ENCODE measurements at regions not wholly inside any gene's neighbourhood (a gene's known extent, or its start where the extent isn't known, plus 50 kb on each side); places are given as distances from the start of the nearest gene placed in this dataset.
A peak's percentile ranks its signal among the peaks of the same experiment; 100 is the strongest.

DNA sequence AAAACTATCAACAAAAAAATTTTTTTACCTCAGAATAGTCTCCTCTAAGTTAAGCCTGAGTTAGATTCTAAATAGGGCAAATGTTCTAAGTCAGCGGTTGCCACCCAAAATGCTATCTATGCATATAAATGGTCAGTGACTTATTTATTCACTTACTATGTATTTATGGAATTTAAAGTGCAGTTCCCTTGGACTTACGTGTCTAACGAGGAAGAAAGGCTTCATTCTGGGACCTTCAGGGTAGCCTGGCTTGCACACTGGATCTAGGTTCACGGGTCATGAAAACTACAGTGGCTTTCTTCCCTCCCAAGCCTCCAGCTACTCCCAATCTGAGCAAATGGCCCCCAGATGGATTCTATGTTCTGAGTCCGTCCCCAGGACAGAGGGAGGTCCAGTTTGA is 77.1 kb downstream of the ARF6 start:
- DNase-seq (ENCODE audit: low read depth, low spot score): no peak
- H3K4me3 ChIP-seq (ENCODE audit: low read length): no peak overlapping the region

DNA sequence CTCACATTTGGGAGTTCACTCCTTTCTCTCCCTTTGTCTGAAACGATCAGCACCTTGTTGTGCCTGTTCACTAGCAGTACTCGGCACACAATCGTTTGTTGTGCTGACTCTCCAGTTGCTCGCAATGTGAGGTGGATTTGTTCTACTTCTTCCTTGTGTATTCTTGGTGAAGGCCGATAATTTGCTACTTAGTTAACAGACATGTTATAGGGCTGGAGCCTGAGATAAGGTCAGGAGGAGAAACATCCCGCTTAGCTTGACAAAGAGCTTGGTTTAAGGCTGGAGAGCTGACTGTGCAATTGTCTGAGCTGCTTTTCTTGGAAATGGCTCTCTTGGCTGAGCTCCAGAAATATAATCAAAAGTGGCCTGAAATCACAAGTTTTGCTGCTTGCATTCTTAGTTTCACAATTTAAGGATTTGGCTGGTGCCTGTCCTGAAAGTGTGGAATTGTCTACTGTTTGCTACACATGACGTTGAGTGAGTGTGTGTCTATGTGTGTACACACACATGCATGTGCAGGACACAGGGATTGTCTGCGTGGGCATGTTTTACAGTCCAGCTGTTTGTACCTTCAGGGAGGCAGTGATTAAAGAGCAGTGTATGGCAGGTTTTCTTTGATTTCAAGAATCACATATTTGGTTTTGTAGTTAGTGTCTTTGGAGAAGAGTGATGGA is 77.7 kb downstream of the ARF6 start:
- no peak overlapping the region for H3K4me3 ChIP-seq (ENCODE audit: low read length)
- no peak for DNase-seq (ENCODE audit: low read depth, low spot score)

DNA sequence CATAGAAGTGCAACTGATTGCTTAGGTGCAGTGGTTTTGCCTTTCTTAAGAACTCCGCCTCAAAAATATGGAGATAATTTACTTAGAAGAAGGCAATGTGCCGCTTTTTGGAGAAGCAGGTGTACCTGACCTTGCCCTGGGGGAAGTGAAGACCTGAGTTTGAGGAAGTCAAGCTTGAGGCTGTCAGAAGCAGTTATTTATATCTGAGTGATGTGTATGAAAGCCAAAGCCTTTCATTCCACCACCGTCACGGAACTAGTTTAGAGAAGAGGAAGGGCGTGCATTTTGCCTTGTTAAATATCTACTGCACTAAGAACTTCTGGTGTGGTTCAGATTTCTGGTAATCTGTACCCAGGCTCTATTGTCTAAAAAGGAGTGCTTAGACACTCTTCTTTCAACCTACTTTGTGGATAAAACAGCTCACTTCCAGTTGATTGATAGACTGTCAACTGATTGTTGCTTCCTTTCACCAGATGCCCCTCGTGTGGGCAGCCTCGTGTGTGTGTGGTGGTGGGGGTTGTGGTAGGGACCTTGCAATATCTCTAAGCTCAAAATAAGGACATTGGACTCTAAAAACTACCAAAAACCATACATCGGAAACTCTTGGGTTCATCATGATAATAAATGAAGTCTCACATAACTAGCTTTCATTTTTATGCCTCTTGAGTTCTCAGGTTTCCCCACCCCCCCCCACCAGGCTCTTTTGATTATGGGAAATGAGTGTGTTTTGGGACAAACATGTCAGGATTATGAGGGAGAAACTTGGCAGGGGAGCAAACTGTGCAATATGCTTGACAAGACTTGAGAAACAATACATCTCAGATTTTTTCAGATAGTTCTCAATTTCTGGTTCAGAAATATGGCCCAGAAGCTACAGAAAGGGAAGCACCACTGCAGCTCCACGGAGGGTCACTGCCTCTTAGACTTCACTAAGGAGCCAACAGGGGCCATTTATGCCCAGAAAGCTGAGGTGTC is 78.6 kb downstream of the ARF6 start:
- H3K4me3 ChIP-seq (ENCODE audit: low read length): no peak overlapping the region
- peak; percentile 21 for DNase-seq (ENCODE audit: low read depth, low spot score)

DNA sequence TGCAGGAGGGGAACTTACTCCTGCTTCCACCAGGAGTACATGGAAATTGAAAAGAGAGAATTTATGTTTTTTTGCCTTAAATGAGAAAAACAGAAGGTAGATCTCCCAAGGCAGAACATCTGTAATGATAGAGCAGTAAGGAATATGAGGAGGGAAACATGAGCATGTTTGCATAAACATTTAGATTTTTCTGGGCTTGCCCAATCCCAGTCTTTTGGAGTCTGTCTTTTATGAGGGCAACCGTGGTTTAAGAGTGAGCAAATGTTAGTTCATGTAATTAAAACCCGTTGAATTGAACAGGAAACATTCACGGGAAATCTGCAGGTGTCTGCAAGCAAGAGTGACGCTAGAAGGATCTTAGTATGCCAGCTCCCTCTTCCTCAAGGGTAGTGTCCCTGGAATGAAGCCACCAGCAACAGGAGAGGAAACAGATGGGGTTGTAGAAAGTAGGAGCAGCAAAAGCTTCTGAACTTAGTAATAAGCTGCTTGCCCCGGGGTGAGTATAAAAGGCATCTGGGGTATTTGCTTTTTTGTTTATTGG is 79.3 kb downstream of the ARF6 start:
- H3K4me3 ChIP-seq (ENCODE audit: low read length): no peak overlapping the region
- peak; percentile 25 for DNase-seq (ENCODE audit: low read depth, low spot score)

DNA sequence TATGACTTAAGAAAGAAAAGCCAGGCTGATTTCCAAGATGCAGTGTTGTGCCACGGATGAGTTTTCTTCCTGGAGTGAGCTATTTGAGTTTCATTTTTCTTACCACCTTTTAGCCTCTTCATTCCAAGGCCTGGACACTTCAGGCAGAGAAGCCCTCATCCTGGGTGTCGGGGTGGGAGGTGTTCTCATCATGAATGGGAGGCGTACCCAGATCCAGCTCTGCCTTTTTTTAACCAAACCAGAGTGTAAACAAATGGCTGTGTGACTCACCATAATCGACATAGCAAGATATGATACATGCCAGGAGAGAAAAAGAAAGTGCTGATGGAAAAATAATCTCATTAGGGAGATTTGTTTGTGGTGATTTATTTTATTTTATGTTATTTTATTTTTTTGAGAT is 79.9 kb downstream of the ARF6 start:
- DNase-seq (ENCODE audit: low read depth, low spot score): no peak
- H3K4me3 ChIP-seq (ENCODE audit: low read length): no peak overlapping the region

DNA sequence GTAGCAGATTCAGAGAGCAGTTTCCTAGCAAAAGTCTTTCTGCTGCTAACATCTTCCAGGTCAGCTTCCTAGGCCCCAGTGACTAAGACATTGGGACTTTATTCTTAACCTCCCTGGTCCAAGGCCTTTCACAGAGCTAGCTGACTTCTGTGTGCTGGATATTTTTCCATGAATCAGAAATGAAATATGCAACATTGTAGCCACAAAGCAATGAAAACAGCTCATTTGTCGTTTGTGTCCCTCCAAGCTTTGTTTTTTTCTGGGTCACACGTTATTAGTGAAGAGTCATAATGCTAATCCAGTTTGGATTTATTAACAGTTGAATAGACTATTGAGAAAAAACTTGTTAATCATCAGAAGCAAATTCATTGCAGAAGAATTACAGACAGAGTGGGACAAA is 82.4 kb downstream of the ARF6 start:
- DNase-seq (ENCODE audit: low read depth, low spot score): no peak
- no peak overlapping the region for H3K4me3 ChIP-seq (ENCODE audit: low read length)

DNA sequence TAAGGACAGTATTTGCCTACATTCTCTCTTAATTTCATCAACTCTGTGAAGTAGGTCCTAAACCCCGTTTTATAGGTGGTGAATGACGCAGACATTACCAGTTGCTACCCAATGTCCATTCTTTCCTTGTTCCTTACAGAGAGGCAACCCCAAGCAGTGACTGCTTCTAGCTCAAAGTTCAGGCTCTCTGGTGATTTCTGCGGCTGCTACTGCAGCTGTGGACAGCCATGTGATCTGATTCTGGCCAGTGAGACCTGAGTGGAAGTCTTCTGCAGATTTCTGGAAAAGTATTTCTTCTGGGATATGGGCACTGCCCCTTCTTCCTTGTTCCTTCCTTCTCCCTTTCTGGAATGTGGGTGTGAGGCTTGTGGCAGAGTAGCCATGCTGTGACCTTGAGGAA is 82.9 kb downstream of the ARF6 start:
- DNase-seq (ENCODE audit: low read depth, low spot score): no peak
- H3K4me3 ChIP-seq (ENCODE audit: low read length): no peak overlapping the region

DNA sequence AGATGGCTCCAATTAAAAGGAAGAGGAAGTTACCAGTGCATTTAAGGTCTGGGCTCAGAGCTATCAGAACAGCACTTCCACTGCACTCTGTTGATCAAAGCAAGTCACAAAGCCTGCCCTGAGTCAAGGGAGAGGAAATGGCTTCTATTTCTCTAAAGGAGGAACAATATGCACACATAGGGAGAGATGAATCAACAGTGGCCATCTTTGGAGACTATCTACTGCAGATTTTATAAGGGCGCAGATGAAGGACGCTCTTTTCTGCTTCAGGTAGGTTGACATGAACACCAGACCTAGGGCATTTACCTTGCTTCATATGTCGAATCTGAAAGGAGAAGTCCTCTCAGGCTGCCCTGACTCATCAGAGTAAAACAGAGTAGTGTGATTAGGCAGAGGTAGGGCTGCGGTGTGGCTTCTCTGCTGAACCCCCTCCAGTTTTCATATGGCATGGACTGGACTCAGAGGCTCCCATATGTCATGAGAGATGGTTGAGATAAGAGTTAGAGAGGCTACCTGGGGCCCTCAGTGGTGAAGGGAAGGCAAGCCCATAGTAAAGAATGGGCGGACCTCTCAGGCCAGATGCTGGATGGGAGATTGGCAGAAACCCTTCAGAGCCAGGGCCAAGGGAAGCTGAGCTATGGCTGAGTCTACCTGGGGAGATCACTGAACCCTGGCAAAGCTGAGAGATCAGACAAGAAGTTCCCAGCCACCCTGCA is 84.4 kb downstream of the ARF6 start:
- no peak overlapping the region for H3K4me3 ChIP-seq (ENCODE audit: low read length)
- peak; percentile 48 for DNase-seq (ENCODE audit: low read depth, low spot score)

DNA sequence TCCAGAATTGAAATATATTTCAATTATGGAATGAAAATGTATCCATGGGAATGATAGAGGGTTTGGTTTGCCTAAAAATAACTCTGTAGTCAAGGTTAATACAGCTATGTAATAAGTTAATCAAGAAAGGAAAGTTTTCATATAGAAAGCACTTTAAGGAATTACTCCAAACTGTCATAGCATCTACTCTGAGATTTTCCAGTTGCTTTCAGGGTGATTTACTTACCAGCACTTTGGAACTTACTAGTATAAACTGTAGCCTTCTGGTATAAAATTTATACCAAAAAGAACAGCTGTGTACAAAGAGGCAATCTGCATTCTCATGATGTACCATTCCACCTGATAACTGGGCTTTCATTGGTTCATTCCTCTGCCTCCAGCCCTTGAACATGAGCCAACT is 87.1 kb downstream of the ARF6 start:
- no peak overlapping the region for H3K4me3 ChIP-seq (ENCODE audit: low read length)
- no peak for DNase-seq (ENCODE audit: low read depth, low spot score)

DNA sequence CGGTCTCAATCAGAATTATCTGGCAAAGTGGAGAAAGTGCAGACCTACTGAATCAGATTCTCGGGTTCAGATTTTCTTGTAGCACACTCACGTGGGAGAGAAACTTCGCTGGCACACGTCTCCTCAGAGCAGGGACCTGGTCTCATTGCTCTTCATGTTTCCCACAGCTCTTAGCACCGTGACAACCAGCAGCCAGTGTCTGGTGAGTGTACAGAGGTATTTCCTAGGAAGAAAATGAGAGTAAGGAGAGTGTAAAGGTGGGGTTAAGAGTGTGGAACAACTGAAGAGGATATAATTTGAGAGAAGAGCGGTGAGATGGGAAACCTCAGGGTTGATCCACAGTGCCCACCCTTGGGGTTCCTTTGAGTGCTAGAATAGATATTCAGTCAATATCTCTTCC is 89.2 kb downstream of the ARF6 start:
- no peak overlapping the region for H3K4me3 ChIP-seq (ENCODE audit: low read length)
- no peak for DNase-seq (ENCODE audit: low read depth, low spot score)

DNA sequence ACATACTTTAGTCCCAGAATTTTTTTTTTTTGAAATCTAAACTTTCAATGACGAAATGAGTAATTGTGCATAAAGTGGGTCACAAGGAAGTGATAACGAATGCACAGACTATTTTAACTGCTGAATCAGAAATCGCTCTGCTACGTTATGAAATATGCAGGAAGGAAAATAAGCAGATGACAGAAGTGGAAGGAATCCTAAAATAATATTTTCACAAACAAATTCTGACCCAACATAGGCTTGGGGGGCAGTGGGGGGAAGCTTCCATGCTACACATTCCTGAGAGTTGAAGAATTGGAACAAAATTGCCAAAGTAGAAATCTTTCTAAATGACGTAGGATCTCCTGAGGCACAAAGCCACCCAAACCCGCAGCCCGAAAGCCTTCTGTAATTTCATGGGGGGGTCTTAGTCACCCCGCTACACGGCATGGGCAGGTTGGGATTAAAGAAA is 89.6 kb downstream of the ARF6 start:
- DNase-seq (ENCODE audit: low read depth, low spot score): no peak
- H3K4me3 ChIP-seq (ENCODE audit: low read length): no peak overlapping the region

DNA sequence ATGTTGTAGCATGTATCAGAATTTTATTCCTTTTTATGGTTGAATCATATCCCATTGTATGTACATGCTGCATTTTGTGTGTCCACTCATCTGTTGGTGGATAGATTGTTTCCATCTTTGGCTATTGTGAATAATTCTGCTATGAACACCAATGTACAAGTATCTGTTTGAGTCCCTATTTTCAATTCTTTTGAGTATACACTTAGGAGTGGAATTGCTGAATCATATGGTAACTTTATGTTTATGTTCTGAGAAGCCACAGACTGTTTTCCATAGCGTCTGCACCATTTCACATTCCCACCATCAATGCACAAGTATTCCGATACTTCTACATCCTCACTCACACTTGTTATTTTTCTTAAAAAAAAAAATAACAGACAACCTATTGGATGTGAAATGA is 91.5 kb downstream of the ARF6 start:
- H3K4me3 ChIP-seq (ENCODE audit: low read length): no peak overlapping the region
- DNase-seq (ENCODE audit: low read depth, low spot score): no peak

DNA sequence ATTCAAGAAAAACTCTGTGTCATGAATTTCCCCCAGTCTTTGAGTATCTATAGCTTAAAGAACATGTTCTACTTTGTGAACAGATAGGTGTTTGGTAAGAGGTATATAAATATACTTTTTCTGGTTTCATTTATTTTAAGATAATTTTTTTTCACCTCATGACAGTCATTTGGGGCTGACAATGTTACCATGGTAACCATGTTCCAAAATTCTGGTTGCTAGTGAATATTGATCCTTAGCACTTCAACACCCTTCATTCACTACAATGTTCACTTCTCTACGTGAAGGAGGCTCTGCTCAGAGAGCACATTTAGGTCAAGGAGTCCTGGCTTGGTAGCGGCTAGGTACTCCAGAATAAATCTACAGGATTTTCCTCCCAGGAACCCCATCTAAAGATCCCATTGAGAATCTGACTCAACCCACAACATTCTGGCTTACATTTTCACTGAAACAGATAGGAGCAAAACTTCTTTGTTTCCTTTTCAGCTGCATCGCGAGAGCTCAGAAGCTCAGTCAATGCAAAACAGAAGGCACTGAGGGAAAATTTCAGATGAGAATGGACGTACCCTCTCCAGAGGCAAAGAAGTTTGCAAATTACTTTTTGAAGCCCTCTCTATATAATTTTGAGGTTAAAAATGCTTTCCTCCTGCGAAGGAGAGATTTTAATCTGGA is 93.6 kb downstream of the ARF6 start:
- no peak for DNase-seq (ENCODE audit: low read depth, low spot score)
- no peak overlapping the region for H3K4me3 ChIP-seq (ENCODE audit: low read length)

DNA sequence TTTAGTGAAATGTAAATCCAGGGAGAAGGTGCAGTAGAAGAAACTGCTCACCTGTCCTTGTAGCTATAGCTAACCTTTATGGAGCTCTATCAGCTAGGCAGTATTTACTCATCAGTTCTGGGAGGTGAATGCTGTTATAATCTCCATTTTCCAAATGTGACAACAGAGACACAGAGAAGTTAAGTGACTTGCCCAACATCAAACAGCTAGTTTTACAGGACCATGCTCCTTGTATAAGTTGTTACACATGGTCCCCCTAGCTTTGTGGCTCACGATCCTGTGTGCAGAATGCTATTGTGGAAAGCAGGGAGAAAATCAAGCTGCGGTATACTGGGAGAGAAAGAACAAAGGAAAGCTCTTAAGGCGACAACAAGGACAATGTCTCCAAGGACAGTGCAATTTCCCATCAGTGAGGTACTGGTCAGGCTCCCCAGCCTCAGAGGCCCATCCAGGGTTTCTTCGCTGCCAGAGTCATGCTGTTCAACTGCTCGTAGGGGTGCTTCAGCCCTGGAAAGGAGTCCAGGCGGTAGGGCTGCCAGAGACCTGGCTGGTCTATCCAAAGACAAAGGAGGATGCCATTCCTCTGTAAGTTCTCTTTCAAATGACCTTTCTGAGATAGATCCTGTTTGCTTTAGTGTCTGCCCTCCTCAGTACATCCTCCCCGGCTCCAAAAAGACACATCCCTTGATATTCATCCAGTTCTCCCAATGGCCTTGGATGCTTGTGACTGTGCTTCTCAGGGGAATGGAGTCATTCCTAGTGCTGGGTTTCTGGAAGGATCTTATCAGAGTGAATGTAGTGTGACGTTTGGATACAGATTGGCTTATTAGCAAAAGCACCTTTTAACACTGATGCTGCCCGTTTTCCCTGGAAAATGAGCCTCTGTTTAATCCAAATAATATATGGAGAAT is 95.5 kb downstream of the ARF6 start:
- DNase-seq (ENCODE audit: low read depth, low spot score): no peak
- H3K4me3 ChIP-seq (ENCODE audit: low read length): no peak overlapping the region

DNA sequence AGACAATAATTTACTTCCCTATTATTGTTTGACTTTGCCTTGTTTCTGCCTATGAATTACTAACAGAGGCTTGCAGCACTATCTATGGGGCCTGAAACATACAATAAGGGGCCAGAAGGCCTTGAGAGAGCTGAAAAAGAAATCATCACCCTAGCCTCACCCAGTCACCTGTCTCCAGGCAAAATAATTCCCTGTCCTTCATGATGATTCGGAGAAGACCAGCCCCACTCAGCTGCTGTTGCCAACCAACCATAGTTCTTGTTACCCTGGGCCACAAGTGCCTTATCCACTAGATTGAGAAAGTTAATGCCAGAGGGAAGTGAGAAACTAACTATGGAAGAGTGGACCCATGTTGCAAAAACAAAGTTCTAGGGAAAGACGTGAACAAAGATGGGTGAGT is 97.1 kb downstream of the ARF6 start:
- no peak overlapping the region for H3K4me3 ChIP-seq (ENCODE audit: low read length)
- DNase-seq (ENCODE audit: low read depth, low spot score): no peak

DNA sequence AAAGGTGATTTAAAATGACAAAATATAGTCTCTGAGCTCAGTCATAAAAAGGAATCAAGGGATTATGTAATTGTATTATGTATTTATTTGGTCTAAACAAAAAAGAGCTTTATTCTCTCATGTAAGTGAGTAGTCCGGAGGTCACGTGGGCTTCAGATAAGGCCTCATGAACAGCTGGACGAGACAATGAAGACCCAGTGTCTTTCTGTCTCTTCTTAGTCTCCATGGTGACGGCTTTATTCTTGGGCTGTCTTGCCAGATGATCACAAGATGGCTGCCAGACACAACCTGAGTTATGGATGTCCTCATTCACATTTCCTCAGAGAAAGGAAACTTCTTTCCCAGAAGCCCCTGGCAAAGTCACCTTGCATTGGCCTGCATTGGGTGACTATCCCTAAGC is 98.6 kb downstream of the ARF6 start:
- DNase-seq (ENCODE audit: low read depth, low spot score): no peak
- no peak overlapping the region for H3K4me3 ChIP-seq (ENCODE audit: low read length)

DNA sequence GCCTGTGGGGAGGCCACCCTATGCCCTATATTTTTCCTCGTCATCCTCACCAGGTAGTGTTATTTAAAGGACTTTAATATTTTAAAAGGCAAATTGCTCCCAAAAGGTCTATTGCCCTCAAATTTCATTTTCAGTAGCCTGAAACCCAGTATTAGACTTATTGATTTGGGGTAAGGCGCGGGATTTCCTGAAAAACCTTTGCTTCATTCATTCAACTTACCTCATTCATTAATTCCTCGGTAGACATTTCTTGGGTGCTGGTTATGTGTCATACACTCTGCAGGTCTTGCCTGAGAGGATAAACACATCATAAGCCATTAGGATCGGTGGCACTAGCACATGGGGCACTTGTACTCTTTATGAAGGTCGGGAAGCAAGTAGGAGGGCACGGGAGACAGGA is 99.2 kb downstream of the ARF6 start:
- H3K4me3 ChIP-seq (ENCODE audit: low read length): no peak overlapping the region
- no peak for DNase-seq (ENCODE audit: low read depth, low spot score)

DNA sequence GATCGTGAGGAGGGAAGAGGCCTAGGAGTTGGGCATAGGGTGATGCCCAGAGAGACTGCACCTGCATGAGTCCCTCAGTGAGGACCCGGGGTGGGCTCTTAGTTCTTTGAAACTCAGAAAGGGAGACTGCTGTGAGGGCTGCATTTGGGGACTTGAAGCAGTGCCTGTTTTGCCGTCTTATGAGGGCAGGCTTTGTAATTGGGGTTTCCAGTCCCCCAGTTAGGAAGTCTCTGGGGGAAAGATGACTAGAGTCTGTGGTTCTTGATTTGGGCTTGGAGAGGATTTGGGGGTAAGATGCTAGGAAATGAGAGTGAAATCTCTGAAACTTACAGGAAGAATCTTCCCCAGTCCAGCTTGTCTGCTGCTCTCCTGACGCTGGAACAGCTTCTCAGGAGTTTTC is 99.6 kb downstream of the ARF6 start:
- H3K4me3 ChIP-seq (ENCODE audit: low read length): no peak overlapping the region
- DNase-seq (ENCODE audit: low read depth, low spot score): no peak
